GM12865 (cell line): ENCODE measurements at regions not wholly inside any gene's neighbourhood (a gene's known extent, or its start where the extent isn't known, plus 50 kb on each side); places are given as distances from the start of the nearest gene placed in this dataset.
"Not testable (repeated sequence)": the region's sequence is repeated elsewhere in the genome, so short reads cannot be mapped to it uniquely, and the experiment has no call there.

Experiments
- DNase-seq: peaks from one replicate; pipeline ENCODE4 v3.0.0; 2010; ENCODE audit warnings: low read depth
- H3K4me3 ChIP-seq: 2 replicates; pipeline ENCODE4 v1.5.1; 2011; ENCODE audit warnings: mild to moderate bottlenecking, low read depth, low read length, control low read depth
- TF ChIP-seq, protein P1 (sequence below): IDR thresholded peaks from 2 replicates; pipeline ENCODE4 v1.5.1; 2011; ENCODE audit warnings: low read length, control low read depth, low read depth, inconsistent platforms; ENCODE audit not compliant: insufficient read depth; ENCODE audit errors: missing control alignments

DNA sequence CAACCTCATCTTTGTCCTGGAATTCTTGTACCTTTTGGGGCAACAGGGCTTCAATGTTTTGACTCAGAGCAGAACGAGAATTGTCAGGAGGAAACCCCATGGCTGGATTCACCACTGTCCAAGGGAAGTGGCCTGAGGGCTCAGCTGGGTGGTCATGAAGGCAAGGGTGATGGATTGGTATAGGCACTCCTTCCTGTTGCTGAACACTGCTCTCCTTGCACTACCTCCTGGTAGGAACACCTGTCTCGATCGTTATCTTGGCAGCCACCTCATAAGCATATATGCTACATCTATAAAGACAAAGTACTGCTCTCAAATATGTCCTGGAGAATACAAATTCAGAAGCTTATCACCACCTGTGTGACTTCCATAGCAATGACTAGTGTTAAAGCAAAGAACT, 79.8 kb downstream of the CCNG2 start:
- H3K4me3 ChIP-seq, result no peak overlapping the region
- DNase-seq, result no peak
- TF ChIP-seq, protein P1, sequence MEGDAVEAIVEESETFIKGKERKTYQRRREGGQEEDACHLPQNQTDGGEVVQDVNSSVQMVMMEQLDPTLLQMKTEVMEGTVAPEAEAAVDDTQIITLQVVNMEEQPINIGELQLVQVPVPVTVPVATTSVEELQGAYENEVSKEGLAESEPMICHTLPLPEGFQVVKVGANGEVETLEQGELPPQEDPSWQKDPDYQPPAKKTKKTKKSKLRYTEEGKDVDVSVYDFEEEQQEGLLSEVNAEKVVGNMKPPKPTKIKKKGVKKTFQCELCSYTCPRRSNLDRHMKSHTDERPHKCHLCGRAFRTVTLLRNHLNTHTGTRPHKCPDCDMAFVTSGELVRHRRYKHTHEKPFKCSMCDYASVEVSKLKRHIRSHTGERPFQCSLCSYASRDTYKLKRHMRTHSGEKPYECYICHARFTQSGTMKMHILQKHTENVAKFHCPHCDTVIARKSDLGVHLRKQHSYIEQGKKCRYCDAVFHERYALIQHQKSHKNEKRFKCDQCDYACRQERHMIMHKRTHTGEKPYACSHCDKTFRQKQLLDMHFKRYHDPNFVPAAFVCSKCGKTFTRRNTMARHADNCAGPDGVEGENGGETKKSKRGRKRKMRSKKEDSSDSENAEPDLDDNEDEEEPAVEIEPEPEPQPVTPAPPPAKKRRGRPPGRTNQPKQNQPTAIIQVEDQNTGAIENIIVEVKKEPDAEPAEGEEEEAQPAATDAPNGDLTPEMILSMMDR, result no peak

DNA sequence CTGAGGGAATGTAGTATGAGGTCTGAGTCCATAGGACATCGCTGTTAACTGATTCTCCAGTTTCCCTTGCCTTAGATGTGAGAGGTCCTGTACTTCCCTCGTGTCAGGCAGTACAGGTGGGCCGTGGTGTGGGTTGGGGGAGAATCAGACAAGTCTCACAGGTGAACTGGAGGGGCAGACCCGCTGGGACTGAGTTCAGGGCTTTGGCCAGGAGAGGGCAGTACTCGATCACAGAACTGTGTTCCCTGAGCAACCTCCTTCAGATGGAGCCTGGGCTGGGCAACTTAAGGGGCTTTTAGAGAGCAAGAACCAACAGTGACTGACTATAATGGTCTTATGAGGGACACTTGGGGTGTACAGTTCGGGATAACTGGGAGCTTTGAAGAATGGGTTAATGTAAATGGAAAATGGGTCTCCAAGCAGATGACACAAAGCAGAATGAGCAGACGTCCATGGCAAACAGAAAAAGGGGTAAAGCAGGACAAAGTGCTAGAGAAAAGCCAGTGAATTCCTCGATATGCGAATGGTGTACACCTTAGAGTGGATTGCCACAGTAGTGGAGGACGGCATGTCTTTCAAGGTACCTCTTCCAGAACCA, 83.6 kb downstream of the CCNG2 start:
- TF ChIP-seq, protein P1, result peak; percentile 89
- peak; percentile 76 for DNase-seq

DNA sequence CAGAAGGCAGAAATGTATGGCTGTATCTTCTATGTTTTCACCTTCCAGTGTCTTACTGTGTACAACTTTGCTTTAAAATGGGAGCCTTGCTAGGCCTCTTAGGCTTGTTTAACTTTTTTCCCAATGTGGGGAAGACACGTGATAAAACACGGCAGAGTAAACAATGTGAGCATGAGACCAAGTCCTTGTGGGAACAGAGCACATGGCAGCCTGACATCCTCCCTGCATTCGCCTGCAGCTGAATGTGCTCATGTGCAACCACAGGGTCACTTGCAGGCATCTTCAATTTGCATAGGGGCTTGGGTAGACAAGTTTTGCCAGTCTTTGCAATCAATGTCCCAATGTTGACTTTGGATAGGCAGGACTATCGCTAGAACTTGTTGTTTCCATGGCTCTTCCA, 91.8 kb downstream of the CCNG2 start:
- TF ChIP-seq, protein P1, result no peak
- H3K4me3 ChIP-seq, result no peak overlapping the region
- DNase-seq, result no peak

More for the DNA sequence above, 83.6 kb downstream of the CCNG2 start:
- no peak overlapping the region for H3K4me3 ChIP-seq

DNA sequence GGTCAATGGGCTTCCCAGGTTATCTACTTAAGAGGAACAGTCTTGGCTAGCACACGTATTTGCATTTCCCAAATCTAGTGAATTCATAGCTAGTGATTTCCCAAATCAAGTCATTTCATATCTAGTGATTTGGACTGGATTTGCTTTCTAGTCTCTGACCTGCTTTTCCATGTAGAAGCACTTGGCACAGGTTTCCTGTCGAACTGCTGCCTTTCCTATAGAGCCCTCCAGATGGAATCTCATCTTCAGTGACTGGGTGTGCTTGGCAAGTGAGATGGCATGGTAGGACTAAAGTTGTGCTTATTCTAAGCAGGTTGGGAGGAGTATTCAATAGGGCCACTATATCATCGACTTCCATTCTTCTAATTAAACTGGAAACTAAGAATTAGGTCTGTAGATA, 94.7 kb downstream of the CCNG2 start:
- H3K4me3 ChIP-seq, result no peak overlapping the region
- TF ChIP-seq, protein P1, result no peak
- no peak for DNase-seq

DNA sequence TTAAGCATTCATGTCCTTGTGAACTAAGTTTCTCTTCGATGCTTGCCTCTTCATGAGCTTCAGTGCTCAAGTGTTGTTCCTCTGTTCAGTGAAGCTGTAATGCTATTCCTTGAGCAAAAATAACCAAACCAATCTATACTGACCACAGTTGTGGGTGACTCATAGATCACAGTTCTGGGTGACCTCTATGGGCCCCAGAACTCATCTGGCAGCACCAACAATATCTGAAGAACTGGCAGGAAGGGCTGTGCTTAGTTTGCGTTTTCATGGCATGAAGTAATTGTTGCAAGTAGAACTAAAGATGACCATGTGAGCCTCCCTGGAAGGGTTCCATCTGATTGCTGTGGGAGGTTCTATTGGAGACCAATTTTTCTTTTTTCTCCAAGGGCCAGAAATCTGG, 106.2 kb downstream of the CCNG2 start:
- no peak for DNase-seq
- TF ChIP-seq, protein P1, result no peak
- H3K4me3 ChIP-seq, result no peak overlapping the region

DNA sequence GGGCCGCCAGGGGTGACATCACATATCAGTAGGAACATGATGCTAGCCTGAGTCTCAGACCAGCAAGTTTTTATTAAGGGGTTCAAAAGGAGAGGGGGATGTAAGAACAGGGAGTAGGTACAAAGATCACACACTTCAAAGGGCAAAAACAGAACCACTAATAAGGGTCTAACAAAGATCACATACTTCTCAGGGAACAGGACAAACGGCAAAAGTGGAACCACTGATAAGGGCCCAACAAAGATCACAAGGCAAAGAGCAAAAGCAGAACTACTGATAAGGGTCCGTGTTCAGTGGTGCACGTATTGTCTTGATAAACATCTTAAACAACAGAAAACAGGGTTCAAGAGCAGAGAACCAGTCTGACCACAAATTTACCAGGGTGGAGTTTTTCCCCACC, 107.0 kb downstream of the CCNG2 start:
- not testable (repeated sequence) for H3K4me3 ChIP-seq, DNase-seq

DNA sequence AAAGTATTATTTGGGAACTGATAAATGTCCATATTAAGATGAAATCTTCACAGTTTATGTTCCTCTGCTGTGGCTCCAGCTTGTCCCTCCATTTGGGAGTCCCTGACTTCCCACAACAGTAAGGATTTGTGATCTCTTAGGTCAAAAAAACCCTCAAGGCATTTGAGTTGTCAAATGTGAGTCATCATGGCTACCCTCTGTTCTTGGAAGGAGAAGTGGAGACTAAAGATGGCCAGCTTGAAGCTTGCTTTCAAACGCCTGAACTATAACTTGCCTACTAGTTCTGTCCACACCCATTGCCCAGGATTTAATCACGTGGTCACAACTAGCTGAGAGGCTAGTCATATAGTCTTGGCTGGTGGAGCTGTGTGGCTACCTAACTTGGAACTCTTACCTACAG, 107.8 kb downstream of the CCNG2 start:
- DNase-seq, result no peak
- TF ChIP-seq, protein P1, result no peak
- H3K4me3 ChIP-seq, result no peak overlapping the region
